ENCODE measurements at regions not wholly inside any gene's neighbourhood (a gene's known extent, or its start where the extent isn't known, plus 50 kb on each side); places are given as distances from the start of the nearest gene placed in this dataset.

- DNase-seq: no peak
- no peaks in the 10 kb centered on the region for H3K9me3 ChIP-seq
- intact Hi-C loops (cut with DNase I): no loop called here
- no peaks in the 10 kb centered on the region for H3K27me3 ChIP-seq
- no peak for TF ChIP-seq CTCF (IDR thresholded peaks at IDR 0.05)
- H3K36me3 ChIP-seq: no peaks in the 10 kb centered on the region
- no peak for ATAC-seq
- H3K27ac ChIP-seq: no peak overlapping the region
- no peak overlapping the region for H3K4me3 ChIP-seq
- no peaks in the 10 kb centered on the region for H3K4me1 ChIP-seq
These were observed 139.5 kb upstream of the PRDM9 start for GRCh38 chr5:23367874-23368273.

GRCh38 chr5:23353286-23353685 lies 154.1 kb upstream of the PRDM9 start:
- no peak for TF ChIP-seq CTCF (IDR thresholded peaks at IDR 0.05)
- no peaks in the 10 kb centered on the region for H3K9me3 ChIP-seq
- ATAC-seq (no peak), DNase-seq (no peak)
- no peak overlapping the region for H3K4me3 ChIP-seq
- no peak overlapping the region for H3K27ac ChIP-seq
- H3K27me3 ChIP-seq: no peaks in the 10 kb centered on the region
- no peaks in the 10 kb centered on the region for H3K36me3 ChIP-seq
- no peaks in the 10 kb centered on the region for H3K4me1 ChIP-seq
- intact Hi-C loops (cut with DNase I): no loop called here

DNA sequence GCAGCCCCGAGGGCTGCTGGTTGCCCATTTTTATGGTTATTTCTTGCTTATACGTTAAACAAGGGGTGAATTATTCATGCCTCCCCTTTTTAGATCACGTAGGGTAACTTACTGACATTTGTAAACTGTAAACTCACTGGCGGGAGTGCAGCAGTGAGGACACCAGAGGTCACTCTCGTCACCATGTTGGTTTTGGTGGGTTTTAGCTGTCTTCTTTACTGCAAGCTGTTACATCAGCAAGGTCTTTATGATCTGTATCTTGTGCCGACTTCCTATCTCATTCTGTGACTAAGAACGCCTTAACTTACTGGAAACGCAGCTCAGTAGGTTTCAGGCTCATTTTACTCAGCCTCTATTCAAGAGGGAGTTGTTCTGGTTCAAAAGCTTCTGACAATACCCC lies 155.0 kb upstream of the PRDM9 start:
- peak; percentile 21 for TF ChIP-seq CTCF (IDR thresholded peaks at IDR 0.05)

DNA sequence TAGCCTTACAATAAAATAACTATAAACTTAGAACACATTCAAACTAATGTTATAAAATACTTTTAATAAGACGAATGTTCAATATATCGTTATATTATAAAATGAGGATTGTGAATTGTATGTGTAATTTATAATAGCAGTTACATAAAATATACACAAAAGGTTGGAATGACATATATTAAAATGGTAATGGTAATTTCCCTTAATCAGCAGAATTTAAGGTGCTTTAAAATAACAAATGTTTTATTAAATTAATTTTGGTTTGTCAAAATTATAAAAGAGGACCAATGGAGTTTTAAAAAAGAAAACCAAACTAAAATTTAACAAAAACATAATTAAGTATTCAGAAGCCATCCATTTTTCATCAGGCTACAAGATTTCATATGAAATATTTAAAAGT lies 164.3 kb upstream of the PRDM9 start:
- H3K4me3 ChIP-seq: no peak overlapping the region
- H3K4me1 ChIP-seq: no peaks in the 10 kb centered on the region
- H3K27ac ChIP-seq: no peak overlapping the region
- peaks cover 5% of the 10 kb centered on the region for H3K9me3 ChIP-seq
- H3K36me3 ChIP-seq: no peaks in the 10 kb centered on the region
- no peak for DNase-seq
- no peaks in the 10 kb centered on the region for H3K27me3 ChIP-seq
- no peak for TF ChIP-seq CTCF (IDR thresholded peaks at IDR 0.05)
- ATAC-seq: no peak
- intact Hi-C loops (cut with DNase I): no loop called here

More for the DNA sequence above, 155.0 kb upstream of the PRDM9 start:
- ATAC-seq (no peak), DNase-seq (no peak)
- Histone ChIP-seq H3K27ac (no peak overlapping the region), H3K27me3 (no peaks in the 10 kb centered on the region), H3K9me3 (no peaks in the 10 kb centered on the region), H3K36me3 (no peaks in the 10 kb centered on the region), H3K4me3 (no peak overlapping the region), H3K4me1 (no peaks in the 10 kb centered on the region)
- intact Hi-C loops (cut with DNase I): no loop called here

GRCh38 chr5:23332650-23333251 lies 174.7 kb upstream of the PRDM9 start:
- DNase-seq (no peak), ATAC-seq (no peak)
- no peak overlapping the region for H3K27ac ChIP-seq
- no peaks in the 10 kb centered on the region for H3K9me3 ChIP-seq
- intact Hi-C loops (cut with DNase I): no loop called here
- H3K4me1 ChIP-seq: no peaks in the 10 kb centered on the region
- H3K36me3 ChIP-seq: no peaks in the 10 kb centered on the region
- peak; percentile 29 for TF ChIP-seq CTCF (IDR thresholded peaks at IDR 0.05)
- H3K27me3 ChIP-seq: no peaks in the 10 kb centered on the region
- H3K4me3 ChIP-seq: no peak overlapping the region

GRCh38 chr5:23330726-23331125 lies 176.7 kb upstream of the PRDM9 start:
- ATAC-seq: no peak

More at GRCh38 chr5:23330726-23331125, 176.7 kb upstream of the PRDM9 start:
- H3K4me1 ChIP-seq: no peaks in the 10 kb centered on the region
- intact Hi-C loops (cut with DNase I): no loop called here
- H3K9me3 ChIP-seq: no peaks in the 10 kb centered on the region
- no peaks in the 10 kb centered on the region for H3K36me3 ChIP-seq
- no peak for DNase-seq
- H3K4me3 ChIP-seq: no peak overlapping the region
- H3K27ac ChIP-seq: no peak overlapping the region
- no peak for TF ChIP-seq CTCF (IDR thresholded peaks at IDR 0.05)
- H3K27me3 ChIP-seq: no peaks in the 10 kb centered on the region
